ENCODE measurements at regions not wholly inside any gene's neighbourhood (a gene's known extent, or its start where the extent isn't known, plus 50 kb on each side); places are given as distances from the start of the nearest gene placed in this dataset.

- no peak for DNase-seq (ENCODE audit: low read depth)
These were observed 161.1 kb upstream of the PKDCC start for GRCh38 chr2:41886757-41887156.

- DNase-seq (ENCODE audit: low read depth): no peak
These were observed 157.5 kb upstream of the PKDCC start for GRCh38 chr2:41890341-41890740.

GRCh38 chr2:41892476-41892875, 155.3 kb upstream of the PKDCC start:
- no peak for DNase-seq (ENCODE audit: low read depth)

- no peak for DNase-seq (ENCODE audit: low read depth)
These were observed 153.1 kb upstream of the PKDCC start for GRCh38 chr2:41894563-41895333.

GRCh38 chr2:41895334-41895664, 152.5 kb upstream of the PKDCC start:
- DNase-seq (ENCODE audit: low read depth): no peak

- DNase-seq (ENCODE audit: low read depth): no peak
These were observed 151.5 kb upstream of the PKDCC start for GRCh38 chr2:41896186-41896846.

GRCh38 chr2:41899189-41899588, 148.6 kb upstream of the PKDCC start:
- DNase-seq (ENCODE audit: low read depth): no peak

GRCh38 chr2:41900101-41900577, 147.7 kb upstream of the PKDCC start:
- no peak for DNase-seq (ENCODE audit: low read depth)

- no peak for DNase-seq (ENCODE audit: low read depth)
These were observed 144.9 kb upstream of the PKDCC start for GRCh38 chr2:41902897-41903296.

GRCh38 chr2:41903474-41904135, 144.2 kb upstream of the PKDCC start:
- DNase-seq (ENCODE audit: low read depth): no peak

- DNase-seq (ENCODE audit: low read depth): no peak
These were observed 143.4 kb upstream of the PKDCC start for GRCh38 chr2:41904459-41904858.

GRCh38 chr2:41905597-41906337, 142.1 kb upstream of the PKDCC start:
- no peak for DNase-seq (ENCODE audit: low read depth)

- DNase-seq (ENCODE audit: low read depth): no peak
These were observed 141.5 kb upstream of the PKDCC start for GRCh38 chr2:41906338-41906725.

- no peak for DNase-seq (ENCODE audit: low read depth)
These were observed 140.7 kb upstream of the PKDCC start for GRCh38 chr2:41907141-41907540.

- no peak for DNase-seq (ENCODE audit: low read depth)
These were observed 140.0 kb upstream of the PKDCC start for GRCh38 chr2:41907771-41908207.

- no peak for DNase-seq (ENCODE audit: low read depth)
These were observed 139.5 kb upstream of the PKDCC start for GRCh38 chr2:41908349-41908748.

- DNase-seq (ENCODE audit: low read depth): no peak
These were observed 138.2 kb upstream of the PKDCC start for GRCh38 chr2:41909584-41909983.

GRCh38 chr2:41910126-41910525, 137.7 kb upstream of the PKDCC start:
- no peak for DNase-seq (ENCODE audit: low read depth)

- DNase-seq (ENCODE audit: low read depth): no peak
These were observed 136.8 kb upstream of the PKDCC start for GRCh38 chr2:41911033-41911432.

- no peak for DNase-seq (ENCODE audit: low read depth)
These were observed 135.5 kb upstream of the PKDCC start for GRCh38 chr2:41912337-41912736.

GRCh38 chr2:41912776-41913175, 135.0 kb upstream of the PKDCC start:
- DNase-seq (ENCODE audit: low read depth): no peak

GRCh38 chr2:41913311-41913710, 134.5 kb upstream of the PKDCC start:
- DNase-seq (ENCODE audit: low read depth): no peak

Data from stimulated activated CD8-positive, alpha-beta memory T cell treated with anti-CD3 and anti-CD28 coated beads, Interleukin-7, amount 100 ng/mL, for 24 hours (primary cell).